ENCODE measurements at regions not wholly inside any gene's neighbourhood (a gene's known extent, or its start where the extent isn't known, plus 50 kb on each side); places are given as distances from the start of the nearest gene placed in this dataset.
A peak's percentile ranks its signal among the peaks of the same experiment; 100 is the strongest.

GRCh38 chr14:104339829-104340228 is 201.4 kb downstream of the KIF26A start:
- no peaks in the 10 kb centered on the region for H4K20me1 ChIP-seq (replicated peaks; ENCODE audit: insufficient read depth)
- no peak overlapping the region for H3K4me3 ChIP-seq
- no peak overlapping the region for H2AFZ ChIP-seq
- H3K4me1 ChIP-seq (ENCODE audit: insufficient read depth), result no peaks in the 10 kb centered on the region; the same call in 1 of the 2 replicates
- no peak overlapping the region for H3K27ac ChIP-seq (ENCODE audit: low read depth)
- 0 out of 2 replicates have a peak, but pooled peaks cover 4% of the 10 kb centered on the region for H3K36me3 ChIP-seq (ENCODE audit: insufficient read depth)
- Mint-ChIP-seq H3K27me3 (ENCODE audit: insufficient read depth, low read depth, poor library complexity) (peaks cover 15% of the 10 kb centered on the region), H3K36me3 (ENCODE audit: low read depth) (peaks cover 7% of the 10 kb centered on the region), H3K4me1 (peaks cover 11% of the 10 kb centered on the region), H3K27ac (no peak overlapping the region), H3K4me3 (no peak overlapping the region), H3K9me3 (peaks cover 24% of the 10 kb centered on the region)
- H3K27me3 ChIP-seq (ENCODE audit: insufficient read depth), result no peaks in the 10 kb centered on the region
- no peak overlapping the region for H3K4me2 ChIP-seq
- TF ChIP-seq NANOG (IDR thresholded peaks at IDR 0.05; ENCODE audit: borderline replicate concordance) (no peak), STAT1 (IDR thresholded peaks at IDR 0.05; ENCODE audit: unreplicated experiment) (no peak), CREB1 (CRISPR knock-in tag; IDR thresholded peaks at IDR 0.05; ENCODE audit: low read depth) (no peak), JUNB (IDR thresholded peaks at IDR 0.05; ENCODE audit: unreplicated experiment) (no peak)
- H3K79me2 ChIP-seq (replicated peaks; ENCODE audit: insufficient read depth), result no peaks in the 10 kb centered on the region
- ATAC-seq (no peak), DNase-seq (ENCODE audit: low spot score) (no peak)
- H3K9me2 ChIP-seq (ENCODE audit: insufficient read depth), result peaks cover 13% of the 10 kb centered on the region
- no peaks in the 10 kb centered on the region for H3F3A ChIP-seq (replicated peaks; ENCODE audit: low read depth)

- Histone ChIP-seq H3K4me2 (peak overlapping the region; percentile 74), H3K4me3 (0 out of 2 replicates have a peak overlapping the region, but pooled peaks have one; percentile 40), H2AFZ (peak overlapping the region; percentile 100)
Measured at GRCh38 chr14:104341532-104342434, 203.4 kb downstream of the KIF26A start.

More at GRCh38 chr14:104341532-104342434, 203.4 kb downstream of the KIF26A start:
- peaks cover 11% of the 10 kb centered on the region for H3K4me1 Mint-ChIP-seq
- DNase-seq (ENCODE audit: low spot score) (peak; percentile 95), ATAC-seq (peak; percentile 92)
- Histone ChIP-seq H3K27ac (ENCODE audit: low read depth) (no peak overlapping the region), H4K20me1 (replicated peaks; ENCODE audit: insufficient read depth) (no peaks in the 10 kb centered on the region), H3K27me3 (ENCODE audit: insufficient read depth) (no peaks in the 10 kb centered on the region), H3K4me1 (ENCODE audit: insufficient read depth) (no peaks in the 10 kb centered on the region; the same call in 1 of the 2 replicates), H3K79me2 (replicated peaks; ENCODE audit: insufficient read depth) (no peaks in the 10 kb centered on the region), H3F3A (replicated peaks; ENCODE audit: low read depth) (no peaks in the 10 kb centered on the region), H3K36me3 (ENCODE audit: insufficient read depth) (0 out of 2 replicates have a peak, but pooled peaks cover 4% of the 10 kb centered on the region), H3K9me2 (ENCODE audit: insufficient read depth) (peaks cover 13% of the 10 kb centered on the region)
- H3K27me3 Mint-ChIP-seq (ENCODE audit: insufficient read depth, low read depth, poor library complexity), result peaks cover 13% of the 10 kb centered on the region
- TF ChIP-seq JUNB (IDR thresholded peaks at IDR 0.05; ENCODE audit: unreplicated experiment) (no peak), CTCF (conservative IDR thresholded peaks at IDR 0.05; ENCODE audit: low read depth in 2 of 2) (peak; percentile 62 to 81), CREB1 (CRISPR knock-in tag; IDR thresholded peaks at IDR 0.05; ENCODE audit: low read depth) (0 out of 2 replicates have a peak, but pooled peaks have one; percentile 22)
- peaks cover 7% of the 10 kb centered on the region for H3K36me3 Mint-ChIP-seq (ENCODE audit: low read depth)
- peak overlapping the region; percentile 63 for H3K4me3 Mint-ChIP-seq
- H3K9me3 Mint-ChIP-seq, result peaks cover 24% of the 10 kb centered on the region
- H3K27ac Mint-ChIP-seq, result peak overlapping the region; percentile 15; the same call in 1 of the 2 replicates

Measured in GM23338 (cell line).